GM18858 (cell line): ENCODE measurements at regions not wholly inside any gene's neighbourhood (a gene's known extent, or its start where the extent isn't known, plus 50 kb on each side); places are given as distances from the start of the nearest gene placed in this dataset.

Experiments
- ATAC-seq: cut with Tn5 transposase; IDR thresholded peaks from one replicate; pipeline ENCODE4 v1.9.1; 2021; ENCODE audit not compliant: unreplicated experiment

GRCh38 chr2:41622301-41622700 is 425.5 kb upstream of the PKDCC start:
- no peak for ATAC-seq

- ATAC-seq = no peak
These were observed 420.9 kb upstream of the PKDCC start for GRCh38 chr2:41626936-41627335.

- no peak for ATAC-seq
These were observed 413.1 kb upstream of the PKDCC start for GRCh38 chr2:41634686-41635085.

- no peak for ATAC-seq
These were observed 402.9 kb upstream of the PKDCC start for GRCh38 chr2:41644936-41645335.

GRCh38 chr2:41647468-41648050 is 400.3 kb upstream of the PKDCC start:
- ATAC-seq = no peak

GRCh38 chr2:41657226-41657625 is 390.6 kb upstream of the PKDCC start:
- no peak for ATAC-seq

- no peak for ATAC-seq
These were observed 388.1 kb upstream of the PKDCC start for GRCh38 chr2:41659758-41660157.

- no peak for ATAC-seq
These were observed 385.4 kb upstream of the PKDCC start for GRCh38 chr2:41662461-41662860.

- ATAC-seq = no peak
These were observed 384.8 kb upstream of the PKDCC start for GRCh38 chr2:41663056-41663455.

- ATAC-seq = no peak
These were observed 379.3 kb upstream of the PKDCC start for GRCh38 chr2:41668529-41668928.

GRCh38 chr2:41678639-41679038 is 369.2 kb upstream of the PKDCC start:
- ATAC-seq = no peak

GRCh38 chr2:41686156-41686555 is 361.7 kb upstream of the PKDCC start:
- ATAC-seq = no peak

GRCh38 chr2:41691561-41691960 is 356.3 kb upstream of the PKDCC start:
- ATAC-seq = no peak

- ATAC-seq = no peak
These were observed 353.2 kb upstream of the PKDCC start for GRCh38 chr2:41694536-41695049.

- ATAC-seq = no peak
These were observed 352.4 kb upstream of the PKDCC start for GRCh38 chr2:41695198-41696113.

GRCh38 chr2:41697389-41697788 is 350.4 kb upstream of the PKDCC start:
- no peak for ATAC-seq

- ATAC-seq = no peak
These were observed 349.0 kb upstream of the PKDCC start for GRCh38 chr2:41698678-41699422.

GRCh38 chr2:41701231-41701630 is 346.6 kb upstream of the PKDCC start:
- ATAC-seq = no peak

- ATAC-seq = no peak
These were observed 344.7 kb upstream of the PKDCC start for GRCh38 chr2:41703123-41703522.

GRCh38 chr2:41705634-41706033 is 342.2 kb upstream of the PKDCC start:
- no peak for ATAC-seq

- no peak for ATAC-seq
These were observed 341.5 kb upstream of the PKDCC start for GRCh38 chr2:41706286-41706685.
